CD4-positive, CD25-positive, alpha-beta regulatory T cell (primary cell): ENCODE measurements at regions not wholly inside any gene's neighbourhood (a gene's known extent, or its start where the extent isn't known, plus 50 kb on each side); places are given as distances from the start of the nearest gene placed in this dataset.
"Not testable (repeated sequence)": the region's sequence is repeated elsewhere in the genome, so short reads cannot be mapped to it uniquely, and the experiment has no call there.

Experiments
- ATAC-seq, 2 donors: fragments of 150-1000 bp; cut with Tn5 transposase; one replicate each; pipeline ENCODE4 v1.10.0; 2021; ENCODE audit warnings: low read depth in 2 of 2, moderate number of reproducible peaks in 2 of 2, moderate library complexity in 1 of 2
- DNase-seq, 3 donors: peaks; one replicate each; pipeline versions ENCODE4 v3.0.0 to v3.0.0-alpha.2; 2012 to 2022; ENCODE audit warnings: mixed read lengths in 1 of 3
- H3K27ac ChIP-seq: one replicate; pipeline ENCODE4 v1.7.0; 2013; ENCODE audit warnings: mild to moderate bottlenecking, low read length; ENCODE audit not compliant: insufficient read depth, poor library complexity, severe bottlenecking
- H3K27me3 ChIP-seq: one replicate; pipeline ENCODE4 v1.7.0; 2013; ENCODE audit warnings: low read length; ENCODE audit not compliant: control insufficient read depth, insufficient read depth
- H3K36me3 ChIP-seq: one replicate; pipeline ENCODE4 v1.7.0; 2013; ENCODE audit warnings: mild to moderate bottlenecking, low read length, moderate library complexity; ENCODE audit not compliant: control insufficient read depth, insufficient read depth
- H3K4me1 ChIP-seq: 2 replicates; pipeline ENCODE4 v1.7.0; 2013; ENCODE audit warnings: mild to moderate bottlenecking, low read length; ENCODE audit not compliant: insufficient read depth, control insufficient read depth, poor library complexity, severe bottlenecking
- H3K4me3 ChIP-seq: one replicate; pipeline ENCODE4 v1.7.0; 2013; ENCODE audit warnings: low read depth, mild to moderate bottlenecking, low read length, moderate library complexity
- H3K9me3 ChIP-seq, 2 experiments: 1 replicate in 1 of 2; 2 replicates in 1 of 2; pipeline ENCODE4 v1.7.0; 2013; ENCODE audit warnings: low read length in 2 of 2, mild to moderate bottlenecking in 1 of 2, moderate library complexity in 1 of 2; ENCODE audit not compliant: control insufficient read depth in 2 of 2
- H3K27ac Mint-ChIP-seq, 3 donors: one replicate each; pipeline ENCODE4 v1.8.0; 2020 to 2022; ENCODE audit warnings: mild to moderate bottlenecking in 3 of 3, mixed read lengths in 3 of 3, moderate library complexity in 2 of 3
- H3K27me3 Mint-ChIP-seq: one replicate; pipeline ENCODE4 v1.8.0; 2022; ENCODE audit warnings: mild to moderate bottlenecking, mixed read lengths
- H3K36me3 Mint-ChIP-seq: one replicate; pipeline ENCODE4 v1.8.0; 2020; ENCODE audit warnings: mixed read lengths
- H3K4me1 Mint-ChIP-seq, 4 donors: one replicate each; pipeline ENCODE4 v1.8.0; 2020 to 2022; ENCODE audit warnings: mixed read lengths in 4 of 4, mild to moderate bottlenecking in 1 of 4
- H3K4me3 Mint-ChIP-seq, 4 donors: one replicate each; pipeline ENCODE4 v1.8.0; 2020 to 2022; ENCODE audit warnings: mild to moderate bottlenecking in 4 of 4, mixed read lengths in 4 of 4, moderate library complexity in 3 of 4
- H3K9me3 Mint-ChIP-seq, 7 donors: one replicate each; pipeline ENCODE4 v1.8.0; 2020 to 2022; ENCODE audit warnings: mixed read lengths in 7 of 7, mild to moderate bottlenecking in 3 of 7, moderate library complexity in 2 of 7

GRCh38 chr9:29150606-29151005, 1577.3 kb upstream of the C9orf72 start:
- Mint-ChIP-seq H3K27me3 (no peaks in the 10 kb centered on the region), H3K36me3 (no peaks in the 10 kb centered on the region), H3K4me3 (no peak overlapping the region), H3K27ac (no peak overlapping the region), H3K9me3 (peaks cover 0 to 6% (median 1%) of the 10 kb centered on the region in 7 donors), H3K4me1 (no peaks in the 10 kb centered on the region)
- no peaks in the 10 kb centered on the region for H3K4me1 ChIP-seq
- DNase-seq = no peak
- H3K4me3 ChIP-seq = no peak overlapping the region
- H3K27me3 ChIP-seq = no peaks in the 10 kb centered on the region
- H3K27ac ChIP-seq = no peak overlapping the region
- ATAC-seq = no peak
- no peaks in the 10 kb centered on the region for H3K36me3 ChIP-seq
- H3K9me3 ChIP-seq = peaks cover 0 to 2% of the 10 kb centered on the region in 2 experiments

GRCh38 chr9:29160763-29161353, 1587.6 kb upstream of the C9orf72 start:
- ATAC-seq (no peak), DNase-seq (no peak)
- Mint-ChIP-seq H3K9me3 (peaks cover 0 to 9% (median 3%) of the 10 kb centered on the region in 7 donors), H3K4me3 (no peak overlapping the region), H3K27me3 (no peaks in the 10 kb centered on the region), H3K36me3 (no peaks in the 10 kb centered on the region), H3K4me1 (no peaks in the 10 kb centered on the region), H3K27ac (no peak overlapping the region)
- Histone ChIP-seq H3K4me3 (no peak overlapping the region), H3K36me3 (no peaks in the 10 kb centered on the region), H3K9me3 (no peaks in the 10 kb centered on the region), H3K4me1 (no peaks in the 10 kb centered on the region), H3K27me3 (no peaks in the 10 kb centered on the region), H3K27ac (no peak overlapping the region)

GRCh38 chr9:29174136-29174535, 1600.9 kb upstream of the C9orf72 start:
- Histone ChIP-seq H3K27me3 (no peaks in the 10 kb centered on the region), H3K4me3 (no peak overlapping the region), H3K27ac (no peak overlapping the region), H3K4me1 (no peaks in the 10 kb centered on the region), H3K9me3 (no peaks in the 10 kb centered on the region), H3K36me3 (no peaks in the 10 kb centered on the region)
- Mint-ChIP-seq H3K4me3 (no peak overlapping the region), H3K4me1 (no peaks in the 10 kb centered on the region), H3K27me3 (no peaks in the 10 kb centered on the region), H3K36me3 (no peaks in the 10 kb centered on the region), H3K27ac (no peak overlapping the region), H3K9me3 (peaks cover 0 to 11% (median 0%) of the 10 kb centered on the region in 7 donors)
- no peak for DNase-seq
- ATAC-seq = no peak

GRCh38 chr9:29176231-29176630, 1603.0 kb upstream of the C9orf72 start:
- Mint-ChIP-seq H3K27me3 (no peaks in the 10 kb centered on the region), H3K4me3 (no peak overlapping the region), H3K9me3 (peaks cover 0 to 6% (median 3%) of the 10 kb centered on the region in 7 donors), H3K27ac (no peak overlapping the region), H3K36me3 (no peaks in the 10 kb centered on the region), H3K4me1 (no peaks in the 10 kb centered on the region)
- no peak overlapping the region for H3K27ac ChIP-seq
- DNase-seq (no peak), ATAC-seq (no peak)
- no peaks in the 10 kb centered on the region for H3K36me3 ChIP-seq
- H3K4me1 ChIP-seq = no peaks in the 10 kb centered on the region
- no peaks in the 10 kb centered on the region for H3K27me3 ChIP-seq
- H3K9me3 ChIP-seq = no peaks in the 10 kb centered on the region
- no peak overlapping the region for H3K4me3 ChIP-seq

GRCh38 chr9:29176786-29177185, 1603.5 kb upstream of the C9orf72 start:
- H3K27ac Mint-ChIP-seq = no peak overlapping the region
- no peaks in the 10 kb centered on the region for H3K4me1 ChIP-seq
- ATAC-seq (no peak), DNase-seq (no peak)
- H3K9me3 ChIP-seq = no peaks in the 10 kb centered on the region
- H3K4me3 ChIP-seq = no peak overlapping the region
- no peaks in the 10 kb centered on the region for H3K27me3 ChIP-seq
- H3K9me3 Mint-ChIP-seq = peaks cover 0 to 6% (median 3%) of the 10 kb centered on the region in 7 donors
- H3K27ac ChIP-seq = no peak overlapping the region
- no peaks in the 10 kb centered on the region for H3K36me3 Mint-ChIP-seq
- H3K27me3 Mint-ChIP-seq = no peaks in the 10 kb centered on the region
- H3K36me3 ChIP-seq = no peaks in the 10 kb centered on the region
- H3K4me1 Mint-ChIP-seq = no peaks in the 10 kb centered on the region
- no peak overlapping the region for H3K4me3 Mint-ChIP-seq

- H3K4me1 ChIP-seq = no peaks in the 10 kb centered on the region
- no peak overlapping the region for H3K4me3 Mint-ChIP-seq
- H3K36me3 ChIP-seq = no peaks in the 10 kb centered on the region
- H3K9me3 Mint-ChIP-seq = peaks cover 0 to 4% (median 0%) of the 10 kb centered on the region in 7 donors
- DNase-seq = no peak
- no peak overlapping the region for H3K27ac Mint-ChIP-seq
- H3K27me3 ChIP-seq = no peaks in the 10 kb centered on the region
- H3K4me1 Mint-ChIP-seq = no peaks in the 10 kb centered on the region
- H3K36me3 Mint-ChIP-seq = no peaks in the 10 kb centered on the region
- no peak for ATAC-seq
- H3K27ac ChIP-seq = no peak overlapping the region
- no peaks in the 10 kb centered on the region for H3K9me3 ChIP-seq
- no peak overlapping the region for H3K4me3 ChIP-seq
- H3K27me3 Mint-ChIP-seq = no peaks in the 10 kb centered on the region
Measured at GRCh38 chr9:29183971-29184370, 1610.7 kb upstream of the C9orf72 start.

GRCh38 chr9:29188771-29189170, 1615.5 kb upstream of the C9orf72 start:
- not testable (repeated sequence) for H3K4me1 Mint-ChIP-seq, H3K4me3 Mint-ChIP-seq, H3K9me3 Mint-ChIP-seq, H3K36me3 ChIP-seq, DNase-seq, H3K27ac ChIP-seq, H3K27ac Mint-ChIP-seq, H3K27me3 Mint-ChIP-seq, H3K9me3 ChIP-seq, ATAC-seq, H3K4me1 ChIP-seq, H3K4me3 ChIP-seq, H3K27me3 ChIP-seq, H3K36me3 Mint-ChIP-seq

GRCh38 chr9:29189221-29189620, 1615.9 kb upstream of the C9orf72 start:
- H3K9me3 ChIP-seq, H3K27ac ChIP-seq, H3K27me3 ChIP-seq, ATAC-seq, H3K4me1 ChIP-seq, H3K27ac Mint-ChIP-seq, H3K4me1 Mint-ChIP-seq, H3K9me3 Mint-ChIP-seq, H3K4me3 Mint-ChIP-seq, DNase-seq, H3K27me3 Mint-ChIP-seq, H3K36me3 ChIP-seq, H3K36me3 Mint-ChIP-seq, H3K4me3 ChIP-seq: not testable (repeated sequence)
